ENCODE measurements at regions not wholly inside any gene's neighbourhood (a gene's known extent, or its start where the extent isn't known, plus 50 kb on each side); places are given as distances from the start of the nearest gene placed in this dataset.

- TF ChIP-seq CTCF (IDR thresholded peaks at IDR 0.05; ENCODE audit: low read depth, low read length, missing control alignments): no peak
- H3K4me3 ChIP-seq (replicated peaks; ENCODE audit: low read depth, low read length): no peak overlapping the region
- DNase-seq (ENCODE audit: extremely low read depth, low read depth): no peak
Measured at GRCh38 chr13:50380905-50381304, 365.7 kb downstream of the KCNRG start.

GRCh38 chr13:50382511-50382910 lies 367.3 kb downstream of the KCNRG start:
- H3K4me3 ChIP-seq (replicated peaks; ENCODE audit: low read depth, low read length): no peak overlapping the region
- DNase-seq (ENCODE audit: extremely low read depth, low read depth): no peak
- no peak for TF ChIP-seq CTCF (IDR thresholded peaks at IDR 0.05; ENCODE audit: low read depth, low read length, missing control alignments)

- no peak for TF ChIP-seq CTCF (IDR thresholded peaks at IDR 0.05; ENCODE audit: low read depth, low read length, missing control alignments)
- H3K4me3 ChIP-seq (replicated peaks; ENCODE audit: low read depth, low read length): no peak overlapping the region
- no peak for DNase-seq (ENCODE audit: extremely low read depth, low read depth)
Measured at GRCh38 chr13:50382951-50383350, 367.7 kb downstream of the KCNRG start.

GRCh38 chr13:50384724-50385123 lies 369.5 kb downstream of the KCNRG start:
- no peak for TF ChIP-seq CTCF (IDR thresholded peaks at IDR 0.05; ENCODE audit: low read depth, low read length, missing control alignments)
- no peak for DNase-seq (ENCODE audit: extremely low read depth, low read depth)
- no peak overlapping the region for H3K4me3 ChIP-seq (replicated peaks; ENCODE audit: low read depth, low read length)

- TF ChIP-seq CTCF (IDR thresholded peaks at IDR 0.05; ENCODE audit: low read depth, low read length, missing control alignments): no peak
- H3K4me3 ChIP-seq (replicated peaks; ENCODE audit: low read depth, low read length): no peak overlapping the region
- no peak for DNase-seq (ENCODE audit: extremely low read depth, low read depth)
Measured at GRCh38 chr13:50386541-50387050, 371.4 kb downstream of the KCNRG start.

- no peak for DNase-seq (ENCODE audit: extremely low read depth, low read depth)
- H3K4me3 ChIP-seq (replicated peaks; ENCODE audit: low read depth, low read length): no peak overlapping the region
- TF ChIP-seq CTCF (IDR thresholded peaks at IDR 0.05; ENCODE audit: low read depth, low read length, missing control alignments): peak; percentile 5
Measured at GRCh38 chr13:50387051-50387581, 371.9 kb downstream of the KCNRG start.

- no peak for DNase-seq (ENCODE audit: extremely low read depth, low read depth)
- TF ChIP-seq CTCF (IDR thresholded peaks at IDR 0.05; ENCODE audit: low read depth, low read length, missing control alignments): no peak
- H3K4me3 ChIP-seq (replicated peaks; ENCODE audit: low read depth, low read length): no peak overlapping the region
Measured at GRCh38 chr13:50388481-50388880, 373.2 kb downstream of the KCNRG start.
